T-cell (primary cell): ENCODE measurements at regions not wholly inside any gene's neighbourhood (a gene's known extent, or its start where the extent isn't known, plus 50 kb on each side); places are given as distances from the start of the nearest gene placed in this dataset.

Experiments used
- ATAC-seq, 4 experiments: fragments of 200-7000 bp in 3 of 4; fragments of 150-1000 bp in 1 of 4; cut with Tn5 transposase; replicated peaks in 1 of 4; 1 replicate in 3 of 4; 2 replicates in 1 of 4; pipeline ENCODE4 v1.10.0; 2021; ENCODE audit warnings: moderate library complexity in 3 of 4, mild to moderate bottlenecking in 2 of 4, moderate number of reproducible peaks in 1 of 4
- CTCF ChIA-PET, 2 donors: fragments of 300-600 bp; sonication (Branson Sonifier 250); formaldehyde crosslinking; loops; one replicate each; lab custom pipeline; 2022; ENCODE audit warnings: antibody characterized with exemption in 2 of 2; lab: Charles Lee
- POLR2A ChIA-PET, 2 donors: fragments of 300-600 bp; sonication (Branson Sonifier 250); formaldehyde crosslinking; loops; one replicate each; lab custom pipeline; 2022; ENCODE audit warnings: antibody characterized with exemption in 2 of 2; lab: Charles Lee
- DNase-seq, 35 experiments: peaks; one replicate each; pipeline versions ENCODE4 v3.0.0 to v3.0.0-alpha.2; 2013 to 2023
- H3K27ac ChIP-seq: one replicate; pipeline ENCODE4 v1.5.1; 2013; ENCODE audit warnings: low read length
- H3K27me3 ChIP-seq, 2 experiments: replicated peaks in 1 of 2; 1 replicate in 1 of 2; 2 replicates in 1 of 2; pipeline versions ENCODE4 v1.6.1 to v1.7.0; 2013; ENCODE audit warnings: low read length in 1 of 2, mixed read lengths in 1 of 2; ENCODE audit not compliant: control insufficient read depth in 2 of 2, insufficient read depth in 2 of 2; ENCODE audit errors: extremely low read depth in 1 of 2
- H3K36me3 ChIP-seq, 2 donors: 1 replicate in 1 of 2; 2 replicates in 1 of 2; pipeline versions ENCODE4 v1.6.1 to v1.7.0; 2013; ENCODE audit warnings: low read length in 1 of 2; ENCODE audit not compliant: control insufficient read depth in 2 of 2, insufficient read depth in 1 of 2; ENCODE audit errors: extremely low read depth in 1 of 2
- H3K4me1 ChIP-seq, 2 experiments: 1 replicate in 1 of 2; 2 replicates in 1 of 2; pipeline versions ENCODE4 v1.6.1 to v1.7.0; 2013; ENCODE audit warnings: low read length in 2 of 2, mixed read lengths in 1 of 2; ENCODE audit not compliant: insufficient read depth in 2 of 2, control insufficient read depth in 1 of 2; ENCODE audit errors: extremely low read depth in 1 of 2
- H3K4me3 ChIP-seq, 2 donors: 1 replicate in 1 of 2; 2 replicates in 1 of 2; pipeline versions ENCODE4 v1.5.1 to v1.7.0; 2013; ENCODE audit warnings: mild to moderate bottlenecking in 2 of 2, low read length in 1 of 2, moderate library complexity in 1 of 2; ENCODE audit not compliant: control insufficient read depth in 1 of 2; ENCODE audit errors: extremely low read depth in 1 of 2
- H3K9me3 ChIP-seq: 2 replicates; pipeline ENCODE4 v1.7.0; 2013
- H3K27ac Mint-ChIP-seq, 2 donors: one replicate each; pipeline ENCODE4 v1.8.0; 2020 to 2021; ENCODE audit warnings: mild to moderate bottlenecking in 2 of 2, mixed read lengths in 2 of 2
- H3K27me3 Mint-ChIP-seq, 2 donors: one replicate each; pipeline ENCODE4 v1.8.0; 2021 to 2022; ENCODE audit warnings: mixed read lengths in 2 of 2
- H3K36me3 Mint-ChIP-seq: one replicate; pipeline ENCODE4 v1.8.0; 2021; ENCODE audit warnings: mixed read lengths
- H3K4me1 Mint-ChIP-seq, 3 donors: one replicate each; pipeline ENCODE4 v1.8.0; 2020 to 2022; ENCODE audit warnings: mixed read lengths in 3 of 3, mild to moderate bottlenecking in 1 of 3
- H3K4me3 Mint-ChIP-seq, 3 donors: one replicate each; pipeline ENCODE4 v1.8.0; 2020 to 2022; ENCODE audit warnings: mild to moderate bottlenecking in 3 of 3, mixed read lengths in 3 of 3, moderate library complexity in 3 of 3
- H3K9me3 Mint-ChIP-seq, 3 donors: one replicate each; pipeline ENCODE4 v1.8.0; 2020 to 2022; ENCODE audit warnings: mixed read lengths in 3 of 3
- WGBS: methylation state at CpG from one replicate; pipeline ENCODE4 v1.1.5; 2013; ENCODE audit warnings: missing lambda C conversion rate; ENCODE audit not compliant: insufficient coverage; 5-methylcytosine and 5-hydroxymethylcytosine counted together

GRCh38 chr16:17643935-17644334 is 173.2 kb upstream of the XYLT1 start:
- Mint-ChIP-seq H3K4me3 (no peak overlapping the region), H3K27ac (no peak overlapping the region), H3K36me3 (no peaks in the 10 kb centered on the region), H3K4me1 (no peaks in the 10 kb centered on the region), H3K9me3 (peaks cover 0 to 6% (median 4%) of the 10 kb centered on the region in 3 donors), H3K27me3 (peaks cover 4 to 12% of the 10 kb centered on the region in 2 donors)
- no CpG with 5 or more reads among the region's 2 CpGs for WGBS
- no peaks in the 10 kb centered on the region for H3K4me1 ChIP-seq
- DNase-seq (no peak), ATAC-seq (no peak)
- no peaks in the 10 kb centered on the region for H3K9me3 ChIP-seq
- ChIA-PET POLR2A (interaction anchor here in 1 of 2 donors (0.7 kb wide), 1 partner anchor 581 kb away, joined by 14 read pairs; no protein-coding TSS in a partner anchor), CTCF (no interaction called here)
- no peak overlapping the region for H3K4me3 ChIP-seq
- H3K36me3 ChIP-seq = no peaks in the 10 kb centered on the region
- no peak overlapping the region for H3K27ac ChIP-seq
- H3K27me3 ChIP-seq = no peaks in the 10 kb centered on the region

- Histone ChIP-seq H3K4me1 (no peaks in the 10 kb centered on the region), H3K27me3 (no peaks in the 10 kb centered on the region), H3K4me3 (no peak overlapping the region), H3K9me3 (no peaks in the 10 kb centered on the region), H3K27ac (no peak overlapping the region), H3K36me3 (no peaks in the 10 kb centered on the region)
- DNase-seq (no peak), ATAC-seq (no peak)
- Mint-ChIP-seq H3K4me3 (no peak overlapping the region), H3K27me3 (peaks cover 0 to 11% of the 10 kb centered on the region in 2 donors), H3K9me3 (peaks cover 0 to 12% (median 11%) of the 10 kb centered on the region in 3 donors), H3K4me1 (no peaks in the 10 kb centered on the region), H3K36me3 (no peaks in the 10 kb centered on the region), H3K27ac (no peak overlapping the region)
- ChIA-PET POLR2A (no interaction called here), CTCF (no interaction called here)
- WGBS = no CpG with 5 or more reads among the region's 2 CpGs
These were observed 171.2 kb upstream of the XYLT1 start for GRCh38 chr16:17641990-17642389.

- no peaks in the 10 kb centered on the region for H3K9me3 ChIP-seq
- H3K4me3 ChIP-seq = no peak overlapping the region
- ATAC-seq = no peak
- peaks cover 2% of the 10 kb centered on the region in 2 experiments for H3K27me3 ChIP-seq
- WGBS = 40% methylated on average over 2 of the region's 8 CpGs
- Mint-ChIP-seq H3K4me3 (no peak overlapping the region), H3K4me1 (no peaks in the 10 kb centered on the region), H3K36me3 (no peaks in the 10 kb centered on the region), H3K27me3 (peaks cover 6 to 16% of the 10 kb centered on the region in 2 donors), H3K9me3 (peaks cover 0 to 9% (median 4%) of the 10 kb centered on the region in 3 donors), H3K27ac (no peak overlapping the region)
- no peak overlapping the region for H3K27ac ChIP-seq
- DNase-seq = no peak
- ChIA-PET CTCF (no interaction called here), POLR2A (no interaction called here)
- no peaks in the 10 kb centered on the region for H3K4me1 ChIP-seq
- H3K36me3 ChIP-seq = no peaks in the 10 kb centered on the region
These were observed 167.4 kb upstream of the XYLT1 start for GRCh38 chr16:17638134-17638533.

GRCh38 chr16:17635183-17635582 is 164.4 kb upstream of the XYLT1 start:
- H3K36me3 Mint-ChIP-seq = no peaks in the 10 kb centered on the region
- Histone ChIP-seq H3K27ac (no peak overlapping the region), H3K27me3 (peaks cover 2 to 13% of the 10 kb centered on the region in 2 experiments), H3K9me3 (no peaks in the 10 kb centered on the region), H3K36me3 (no peaks in the 10 kb centered on the region), H3K4me1 (no peaks in the 10 kb centered on the region), H3K4me3 (no peak overlapping the region)
- H3K27ac Mint-ChIP-seq = no peak overlapping the region
- DNase-seq (no peak), ATAC-seq (no peak)
- peaks cover 13 to 21% of the 10 kb centered on the region in 2 donors for H3K27me3 Mint-ChIP-seq
- POLR2A ChIA-PET = no interaction called here
- WGBS = 83% methylated on average over 2 of the region's 6 CpGs
- CTCF ChIA-PET = no interaction called here
- H3K4me1 Mint-ChIP-seq = no peaks in the 10 kb centered on the region
- H3K9me3 Mint-ChIP-seq = peaks cover 0 to 9% (median 4%) of the 10 kb centered on the region in 3 donors
- H3K4me3 Mint-ChIP-seq = no peak overlapping the region

- no peaks in the 10 kb centered on the region for H3K36me3 ChIP-seq
- no peak for ATAC-seq
- no peak overlapping the region for H3K27ac ChIP-seq
- WGBS = 35% methylated on average over 5 of the region's 8 CpGs
- Mint-ChIP-seq H3K9me3 (peaks cover 0 to 5% (median 4%) of the 10 kb centered on the region in 3 donors), H3K36me3 (no peaks in the 10 kb centered on the region), H3K27ac (no peak overlapping the region), H3K4me3 (no peak overlapping the region), H3K4me1 (no peaks in the 10 kb centered on the region), H3K27me3 (peaks cover 18 to 32% of the 10 kb centered on the region in 2 donors)
- H3K9me3 ChIP-seq = no peaks in the 10 kb centered on the region
- DNase-seq = no peak
- H3K4me1 ChIP-seq = no peaks in the 10 kb centered on the region
- peaks cover 2 to 13% of the 10 kb centered on the region in 2 experiments for H3K27me3 ChIP-seq
- ChIA-PET CTCF (no interaction called here), POLR2A (no interaction called here)
- no peak overlapping the region for H3K4me3 ChIP-seq
These were observed 162.6 kb upstream of the XYLT1 start for GRCh38 chr16:17633181-17633951.

GRCh38 chr16:17632667-17633066 is 161.9 kb upstream of the XYLT1 start:
- H3K9me3 ChIP-seq = no peaks in the 10 kb centered on the region
- H3K4me3 Mint-ChIP-seq = no peak overlapping the region
- no peak overlapping the region for H3K4me3 ChIP-seq
- H3K9me3 Mint-ChIP-seq = peaks cover 0 to 3% (median 0%) of the 10 kb centered on the region in 3 donors
- POLR2A ChIA-PET = no interaction called here
- no peak overlapping the region for H3K27ac Mint-ChIP-seq
- ATAC-seq = no peak
- CTCF ChIA-PET = no interaction called here
- H3K36me3 Mint-ChIP-seq = no peaks in the 10 kb centered on the region
- DNase-seq = no peak
- no peak overlapping the region for H3K27ac ChIP-seq
- no peaks in the 10 kb centered on the region for H3K36me3 ChIP-seq
- peaks cover 2 to 13% of the 10 kb centered on the region in 2 experiments for H3K27me3 ChIP-seq
- H3K4me1 Mint-ChIP-seq = no peaks in the 10 kb centered on the region
- H3K4me1 ChIP-seq = no peaks in the 10 kb centered on the region
- WGBS = 63% methylated on average over 2 of the region's 8 CpGs
- H3K27me3 Mint-ChIP-seq = peaks cover 18 to 31% of the 10 kb centered on the region in 2 donors
